ENCODE measurements at regions not wholly inside any gene's neighbourhood (a gene's known extent, or its start where the extent isn't known, plus 50 kb on each side); places are given as distances from the start of the nearest gene placed in this dataset.

DNA sequence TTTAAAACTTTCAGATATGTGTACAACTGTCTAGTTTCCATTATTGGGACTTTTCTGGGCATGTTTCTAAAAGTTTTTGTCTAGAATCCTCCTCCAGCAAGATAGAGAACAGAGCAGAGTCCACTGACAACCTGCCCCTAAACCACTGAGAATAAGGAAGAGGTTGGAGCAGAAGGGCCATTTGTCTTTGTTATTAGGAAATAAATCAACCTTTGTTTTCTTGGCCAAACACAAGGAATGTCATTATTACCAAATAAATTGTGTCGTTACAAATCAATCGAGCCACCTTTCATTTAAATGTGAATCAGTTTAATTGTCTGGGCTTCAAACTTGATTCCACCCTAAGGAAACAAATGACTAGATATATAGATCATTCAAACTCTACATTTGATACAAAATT is 81.4 kb downstream of the GAS1 start:
- Histone ChIP-seq H3K4me1 (ENCODE audit: control insufficient read depth in 1 of 2, insufficient read depth in 2 of 2, low read depth in 1 of 2, low read length in 1 of 2) (peaks cover 0 to 6% of the 10 kb centered on the region in 2 experiments; a peak in 2 of 4 replicates), H2AFZ (ENCODE audit: low read depth) (no peak overlapping the region), H3K9me3 (no peaks in the 10 kb centered on the region), H3K4me2 (no peak overlapping the region), H3K9ac (no peak overlapping the region), H3K27me3 (ENCODE audit: insufficient read depth) (no peaks in the 10 kb centered on the region), H3K79me2 (ENCODE audit: insufficient read depth) (no peaks in the 10 kb centered on the region), H3F3A (replicated peaks; ENCODE audit: insufficient read depth) (no peaks in the 10 kb centered on the region), H4K20me1 (ENCODE audit: insufficient read depth) (no peaks in the 10 kb centered on the region), H3K9me2 (no peaks in the 10 kb centered on the region), H3K36me3 (replicated peaks in 1 of 2; ENCODE audit: control insufficient read depth in 1 of 2, insufficient read depth in 2 of 2, low read length in 1 of 2) (no peaks in the 10 kb centered on the region), H3K27ac (ENCODE audit: low read depth in 2 of 2, low read length in 1 of 2) (no peak overlapping the region), H3K4me3 (ENCODE audit: low read depth in 2 of 2, low read length in 1 of 2) (no peak overlapping the region)
- TF ChIP-seq SIN3A (IDR thresholded peaks at IDR 0.05; ENCODE audit: borderline replicate concordance, low read depth, low read length): no peak
- no peak for TF ChIP-seq GABPA (IDR thresholded peaks at IDR 0.05; ENCODE audit: low read depth)
- TF ChIP-seq RXRA (IDR thresholded peaks at IDR 0.05; ENCODE audit: borderline replicate concordance, low read depth): no peak
- TF ChIP-seq, protein P1, sequence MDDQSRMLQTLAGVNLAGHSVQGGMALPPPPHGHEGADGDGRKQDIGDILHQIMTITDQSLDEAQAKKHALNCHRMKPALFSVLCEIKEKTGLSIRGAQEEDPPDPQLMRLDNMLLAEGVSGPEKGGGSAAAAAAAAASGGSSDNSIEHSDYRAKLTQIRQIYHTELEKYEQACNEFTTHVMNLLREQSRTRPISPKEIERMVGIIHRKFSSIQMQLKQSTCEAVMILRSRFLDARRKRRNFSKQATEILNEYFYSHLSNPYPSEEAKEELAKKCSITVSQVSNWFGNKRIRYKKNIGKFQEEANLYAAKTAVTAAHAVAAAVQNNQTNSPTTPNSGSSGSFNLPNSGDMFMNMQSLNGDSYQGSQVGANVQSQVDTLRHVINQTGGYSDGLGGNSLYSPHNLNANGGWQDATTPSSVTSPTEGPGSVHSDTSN (IDR thresholded peaks at IDR 0.05): no peak
- no peak for TF ChIP-seq RAD21 (IDR thresholded peaks at IDR 0.05; ENCODE audit: low read length)
- TF ChIP-seq YY1 (IDR thresholded peaks at IDR 0.05; ENCODE audit: low read depth): no peak
- TF ChIP-seq, protein P2, sequence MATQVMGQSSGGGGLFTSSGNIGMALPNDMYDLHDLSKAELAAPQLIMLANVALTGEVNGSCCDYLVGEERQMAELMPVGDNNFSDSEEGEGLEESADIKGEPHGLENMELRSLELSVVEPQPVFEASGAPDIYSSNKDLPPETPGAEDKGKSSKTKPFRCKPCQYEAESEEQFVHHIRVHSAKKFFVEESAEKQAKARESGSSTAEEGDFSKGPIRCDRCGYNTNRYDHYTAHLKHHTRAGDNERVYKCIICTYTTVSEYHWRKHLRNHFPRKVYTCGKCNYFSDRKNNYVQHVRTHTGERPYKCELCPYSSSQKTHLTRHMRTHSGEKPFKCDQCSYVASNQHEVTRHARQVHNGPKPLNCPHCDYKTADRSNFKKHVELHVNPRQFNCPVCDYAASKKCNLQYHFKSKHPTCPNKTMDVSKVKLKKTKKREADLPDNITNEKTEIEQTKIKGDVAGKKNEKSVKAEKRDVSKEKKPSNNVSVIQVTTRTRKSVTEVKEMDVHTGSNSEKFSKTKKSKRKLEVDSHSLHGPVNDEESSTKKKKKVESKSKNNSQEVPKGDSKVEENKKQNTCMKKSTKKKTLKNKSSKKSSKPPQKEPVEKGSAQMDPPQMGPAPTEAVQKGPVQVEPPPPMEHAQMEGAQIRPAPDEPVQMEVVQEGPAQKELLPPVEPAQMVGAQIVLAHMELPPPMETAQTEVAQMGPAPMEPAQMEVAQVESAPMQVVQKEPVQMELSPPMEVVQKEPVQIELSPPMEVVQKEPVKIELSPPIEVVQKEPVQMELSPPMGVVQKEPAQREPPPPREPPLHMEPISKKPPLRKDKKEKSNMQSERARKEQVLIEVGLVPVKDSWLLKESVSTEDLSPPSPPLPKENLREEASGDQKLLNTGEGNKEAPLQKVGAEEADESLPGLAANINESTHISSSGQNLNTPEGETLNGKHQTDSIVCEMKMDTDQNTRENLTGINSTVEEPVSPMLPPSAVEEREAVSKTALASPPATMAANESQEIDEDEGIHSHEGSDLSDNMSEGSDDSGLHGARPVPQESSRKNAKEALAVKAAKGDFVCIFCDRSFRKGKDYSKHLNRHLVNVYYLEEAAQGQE (IDR thresholded peaks at IDR 0.05; ENCODE audit: low read depth, low read length): no peak
- no peak for TF ChIP-seq FOXJ3 (CRISPR knock-in tag; IDR thresholded peaks at IDR 0.05)
- TF ChIP-seq FOXM1 (IDR thresholded peaks at IDR 0.05; ENCODE audit: low read depth): no peak
- no peak for TF ChIP-seq CHD2 (IDR thresholded peaks at IDR 0.05; ENCODE audit: low read length, partially characterized antibody)
- TF ChIP-seq NFIC (IDR thresholded peaks at IDR 0.05; ENCODE audit: borderline replicate concordance): no peak
- TF ChIP-seq SMC3 (IDR thresholded peaks at IDR 0.05; ENCODE audit: low read depth, low read length): no peak
- TF ChIP-seq, protein P3, sequence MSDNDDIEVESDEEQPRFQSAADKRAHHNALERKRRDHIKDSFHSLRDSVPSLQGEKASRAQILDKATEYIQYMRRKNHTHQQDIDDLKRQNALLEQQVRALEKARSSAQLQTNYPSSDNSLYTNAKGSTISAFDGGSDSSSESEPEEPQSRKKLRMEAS (IDR thresholded peaks at IDR 0.05; ENCODE audit: low read depth): no peak
- no peak for TF ChIP-seq RCOR1 (IDR thresholded peaks at IDR 0.05; ENCODE audit: low read length)
- DNase-seq: no peak
- POLR2A ChIA-PET: no interaction called here
- 87% methylated on average over 2 of the region's 2 CpGs for WGBS (ENCODE audit: low lambda C conversion rate)
- CTCF ChIA-PET: interaction anchor here (0.7 to 1.4 kb wide), 2 partner anchors 19 to 50 kb away, joined by 3 to 4 read pairs; no protein-coding TSS in a partner anchor

DNA sequence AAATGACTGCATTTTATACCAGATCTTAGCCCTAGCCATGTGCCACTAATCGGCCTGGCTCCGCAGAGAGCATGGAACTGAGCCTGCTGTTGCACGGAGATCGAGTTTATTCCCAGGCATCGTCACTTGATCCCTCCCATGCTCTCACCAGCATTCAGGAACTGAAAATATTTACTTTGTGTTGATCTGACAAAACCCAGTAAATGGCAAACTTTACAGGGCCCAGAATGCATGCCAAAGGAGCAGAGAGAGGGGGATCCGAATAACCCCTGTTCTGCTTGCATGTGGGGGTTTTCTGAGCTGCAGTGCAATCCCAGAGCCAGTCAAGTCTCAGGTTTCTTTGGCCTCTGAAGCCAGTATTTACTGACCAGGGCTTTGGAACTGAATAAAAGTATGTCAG is 87.3 kb downstream of the GAS1 start:
- H3K79me2 ChIP-seq (ENCODE audit: insufficient read depth): no peaks in the 10 kb centered on the region
- H3K27me3 ChIP-seq (ENCODE audit: insufficient read depth): no peaks in the 10 kb centered on the region
- no peaks in the 10 kb centered on the region for H4K20me1 ChIP-seq (ENCODE audit: insufficient read depth)
- no peak overlapping the region for H3K27ac ChIP-seq (ENCODE audit: low read depth in 2 of 2, low read length in 1 of 2)
- no peak overlapping the region for H3K4me2 ChIP-seq
- H3K4me1 ChIP-seq (ENCODE audit: control insufficient read depth in 1 of 2, insufficient read depth in 2 of 2, low read depth in 1 of 2, low read length in 1 of 2): peaks cover 0 to 5% of the 10 kb centered on the region in 2 experiments; a peak in 2 of 4 replicates
- WGBS (ENCODE audit: low lambda C conversion rate): 88% methylated on average over 6 of the region's 6 CpGs
- POLR2A ChIA-PET: no interaction called here
- no peaks in the 10 kb centered on the region for H3K9me2 ChIP-seq
- CTCF ChIA-PET: interaction anchor here (0.6 to 0.7 kb wide), 2 partner anchors 88 to 446 kb away, joined by 3 read pairs; no protein-coding TSS in a partner anchor
- H3K36me3 ChIP-seq (replicated peaks in 1 of 2; ENCODE audit: control insufficient read depth in 1 of 2, insufficient read depth in 2 of 2, low read length in 1 of 2): no peaks in the 10 kb centered on the region
- H3K9ac ChIP-seq: no peak overlapping the region
- no peak for DNase-seq
- H3K9me3 ChIP-seq: no peaks in the 10 kb centered on the region
- no peaks in the 10 kb centered on the region for H3F3A ChIP-seq (replicated peaks; ENCODE audit: insufficient read depth)
- H2AFZ ChIP-seq (ENCODE audit: low read depth): no peak overlapping the region
- no peak overlapping the region for H3K4me3 ChIP-seq (ENCODE audit: low read depth in 2 of 2, low read length in 1 of 2)
- TF ChIP-seq GATA2 (CRISPR knock-in tag; IDR thresholded peaks at IDR 0.05) (no peak), RAD21 (IDR thresholded peaks at IDR 0.05; ENCODE audit: low read length) (no peak), YY1 (IDR thresholded peaks at IDR 0.05; ENCODE audit: low read depth) (no peak)
- TF ChIP-seq, protein P2 (IDR thresholded peaks at IDR 0.05; ENCODE audit: low read depth, low read length): no peak

Measured in SK-N-SH (cell line).